Psoas muscle (tissue), 7 donors: ENCODE measurements at regions not wholly inside any gene's neighbourhood (a gene's known extent, or its start where the extent isn't known, plus 50 kb on each side); places are given as distances from the start of the nearest gene placed in this dataset.

Experiments
- ATAC-seq, 4 donors: fragments of 200-7000 bp; cut with Tn5 transposase; one replicate each; pipeline ENCODE4 v1.9.1; 2020; ENCODE audit warnings: moderate library complexity in 3 of 4, mild to moderate bottlenecking in 2 of 4
- DNase-seq, 2 donors: peaks; one replicate each; pipeline ENCODE4 v3.0.0-alpha.2; 2020
- H3K27ac ChIP-seq: fragments of 200-600 bp; one replicate; pipeline ENCODE4 v1.8.0; 2022
- H3K27me3 ChIP-seq, 3 donors: fragments of 200-600 bp in 1 of 3; one replicate each; pipeline versions ENCODE4 v1.6.1 to v1.8.0; 2013 to 2022; ENCODE audit warnings: low read length in 2 of 3, mild to moderate bottlenecking in 2 of 3, moderate library complexity in 1 of 3; ENCODE audit not compliant: insufficient read depth in 3 of 3
- H3K36me3 ChIP-seq, 2 donors: fragments of 200-600 bp in 1 of 2; one replicate each; pipeline versions ENCODE4 v1.6.1 to v1.8.0; 2013 to 2022; ENCODE audit warnings: low read depth in 1 of 2, mild to moderate bottlenecking in 1 of 2, moderate library complexity in 1 of 2; ENCODE audit not compliant: insufficient read depth in 1 of 2
- H3K4me1 ChIP-seq: fragments of 200-600 bp; one replicate; pipeline ENCODE4 v1.8.0; 2022
- H3K4me3 ChIP-seq: fragments of 200-600 bp; one replicate; pipeline ENCODE4 v1.8.0; 2022; ENCODE audit warnings: mild to moderate bottlenecking
- H3K9me3 ChIP-seq: fragments of 200-600 bp; one replicate; pipeline ENCODE4 v1.8.0; 2022
- WGBS, 3 donors: extraction: QIAGEN DNeasy Blood & Tissue Kit; methylation state at CpG; one replicate each; pipeline versions ENCODE4 v1.1.6 to v1.1.7; 2013; 5-methylcytosine and 5-hydroxymethylcytosine counted together
- intact Hi-C, 2 donors: fragments of 100-400 bp; cut with DNase I; formaldehyde crosslinking; loops; one replicate each; pipeline versions ENCODE4 v1.11.0 to v1.14.2; 2022
- TF ChIP-seq, protein P1 (sequence below): fragments of 200-600 bp; IDR thresholded peaks from one replicate; pipeline ENCODE4 v1.8.0; 2022; ENCODE audit warnings: antibody characterized with exemption
- donor health status: healthy with polysubstance abuse.
- donor health status: DM: no; HTN: no; CAD: no; lungs with moderate emphysema.
- donor health status: Bipolar disorder and iron deficiency.
- donor health status: healthy.
- donor health status: DM: yes; HTN: yes; CAD: no.
- donor health status: DM: no; HTN: no; CAD: no.
- donor health status: DM: yes; HTN: yes; CAD: no.

DNA sequence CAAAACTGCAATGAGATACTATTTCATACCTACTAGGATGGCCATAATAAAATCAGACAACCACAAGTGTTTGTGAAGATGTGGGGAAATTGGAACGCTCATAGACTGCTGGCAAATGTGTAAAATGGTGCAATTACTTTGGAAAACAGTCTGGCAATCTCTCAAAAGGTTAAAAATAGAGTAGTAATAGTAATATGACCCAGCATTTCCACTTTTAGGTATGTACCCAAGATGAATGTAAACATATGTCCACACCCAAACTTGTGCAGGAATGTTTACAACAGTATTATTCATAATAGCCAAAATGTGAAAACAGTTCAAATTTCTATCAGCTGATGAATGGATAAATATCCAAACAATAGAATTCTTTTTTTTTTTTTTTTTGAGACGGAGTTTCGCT is 731.6 kb upstream of the ANKRD30A start:
- H3K27ac ChIP-seq: no peak overlapping the region
- WGBS, 3 donors: 75 to 87% (median 83%) methylated on average over 3 of the region's 3 CpGs
- ATAC-seq: no peak

DNA sequence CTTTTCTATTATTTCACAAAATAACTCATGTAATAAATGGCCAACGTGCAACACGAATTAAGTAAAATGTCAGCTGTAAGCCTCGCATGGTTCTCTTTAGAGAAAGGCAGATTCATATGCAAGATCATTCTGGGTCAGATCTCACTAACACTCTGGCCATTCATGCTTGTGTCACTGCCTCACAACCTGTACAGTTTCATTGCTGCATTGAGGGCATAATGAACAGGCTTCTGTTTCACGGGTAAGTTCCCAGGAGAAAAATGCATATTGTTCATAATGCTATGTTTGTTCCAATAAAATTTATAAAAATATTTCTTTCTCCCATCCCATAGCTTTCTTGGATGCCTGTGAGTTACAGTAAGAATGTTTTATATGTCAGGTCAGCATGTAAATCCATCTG is 734.0 kb upstream of the ANKRD30A start:
- H3K4me1 ChIP-seq: no peaks in the 10 kb centered on the region
- no peak overlapping the region for H3K4me3 ChIP-seq
- no peaks in the 10 kb centered on the region for H3K9me3 ChIP-seq
- intact Hi-C loops: no loop called here
- TF ChIP-seq, protein P1, sequence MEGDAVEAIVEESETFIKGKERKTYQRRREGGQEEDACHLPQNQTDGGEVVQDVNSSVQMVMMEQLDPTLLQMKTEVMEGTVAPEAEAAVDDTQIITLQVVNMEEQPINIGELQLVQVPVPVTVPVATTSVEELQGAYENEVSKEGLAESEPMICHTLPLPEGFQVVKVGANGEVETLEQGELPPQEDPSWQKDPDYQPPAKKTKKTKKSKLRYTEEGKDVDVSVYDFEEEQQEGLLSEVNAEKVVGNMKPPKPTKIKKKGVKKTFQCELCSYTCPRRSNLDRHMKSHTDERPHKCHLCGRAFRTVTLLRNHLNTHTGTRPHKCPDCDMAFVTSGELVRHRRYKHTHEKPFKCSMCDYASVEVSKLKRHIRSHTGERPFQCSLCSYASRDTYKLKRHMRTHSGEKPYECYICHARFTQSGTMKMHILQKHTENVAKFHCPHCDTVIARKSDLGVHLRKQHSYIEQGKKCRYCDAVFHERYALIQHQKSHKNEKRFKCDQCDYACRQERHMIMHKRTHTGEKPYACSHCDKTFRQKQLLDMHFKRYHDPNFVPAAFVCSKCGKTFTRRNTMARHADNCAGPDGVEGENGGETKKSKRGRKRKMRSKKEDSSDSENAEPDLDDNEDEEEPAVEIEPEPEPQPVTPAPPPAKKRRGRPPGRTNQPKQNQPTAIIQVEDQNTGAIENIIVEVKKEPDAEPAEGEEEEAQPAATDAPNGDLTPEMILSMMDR: no peak
- 64 to 67% (median 65%) methylated on average over 4 of the region's 4 CpGs for WGBS, 3 donors
- no peaks in the 10 kb centered on the region for H3K27me3 ChIP-seq
- no peak for ATAC-seq
- no peak overlapping the region for H3K27ac ChIP-seq
- H3K36me3 ChIP-seq: no peaks in the 10 kb centered on the region
- DNase-seq: no peak

More for the DNA sequence above, 731.6 kb upstream of the ANKRD30A start:
- Histone ChIP-seq H3K9me3 (no peaks in the 10 kb centered on the region), H3K36me3 (no peaks in the 10 kb centered on the region), H3K4me3 (no peak overlapping the region), H3K4me1 (no peaks in the 10 kb centered on the region), H3K27me3 (no peaks in the 10 kb centered on the region)
- intact Hi-C loops: no loop called here
- TF ChIP-seq, protein P1: no peak
- no peak for DNase-seq

DNA sequence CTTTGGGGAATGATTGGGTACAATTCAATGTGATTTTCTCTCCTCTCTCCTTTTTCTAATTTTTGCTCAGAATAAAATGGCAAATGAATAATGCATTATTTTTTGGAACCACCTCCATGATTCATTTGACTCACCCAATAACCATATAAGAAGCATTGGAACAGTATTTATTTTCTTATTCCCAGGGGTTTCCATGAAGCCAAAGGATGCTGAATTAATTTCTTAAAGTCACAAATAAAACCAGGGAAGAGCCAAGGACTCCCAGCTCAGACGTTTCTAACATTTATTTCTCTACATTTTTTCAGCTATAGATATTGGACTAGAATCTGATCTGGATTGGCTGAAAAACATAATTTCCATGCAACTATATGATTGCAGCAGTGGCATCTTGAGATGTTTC is 735.2 kb upstream of the ANKRD30A start:
- Histone ChIP-seq H3K4me1 (no peaks in the 10 kb centered on the region), H3K27me3 (no peaks in the 10 kb centered on the region), H3K4me3 (no peak overlapping the region), H3K36me3 (no peaks in the 10 kb centered on the region), H3K9me3 (no peaks in the 10 kb centered on the region), H3K27ac (no peak overlapping the region)
- TF ChIP-seq, protein P1: no peak
- DNase-seq (no peak), ATAC-seq (no peak)
- WGBS, 3 donors: 16 to 20% (median 18%) methylated on average over 1 of the region's 1 CpG
- intact Hi-C loops: no loop called here

DNA sequence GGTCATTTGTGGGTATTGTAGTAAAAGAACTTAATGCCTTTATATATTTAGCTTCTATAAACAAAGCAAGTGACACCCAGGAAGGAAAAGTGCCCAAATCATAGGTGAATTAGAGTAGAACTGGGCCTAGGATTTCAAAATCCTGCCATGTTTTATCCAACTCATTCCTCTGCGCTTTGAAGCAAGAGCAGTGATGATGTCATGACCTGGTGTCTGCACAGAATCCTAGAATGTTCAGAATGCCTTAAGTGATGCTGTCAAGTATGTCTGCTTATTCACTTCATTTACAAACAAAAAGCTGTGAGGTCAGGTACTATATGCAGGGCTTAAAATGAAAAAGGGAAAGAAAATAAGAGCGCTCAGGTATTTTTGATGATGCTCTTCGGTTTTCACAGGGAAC is 737.2 kb upstream of the ANKRD30A start:
- DNase-seq: no peak
- no peaks in the 10 kb centered on the region for H3K4me1 ChIP-seq
- no peak overlapping the region for H3K4me3 ChIP-seq
- TF ChIP-seq, protein P1: no peak
- ATAC-seq: no peak
- no peaks in the 10 kb centered on the region for H3K27me3 ChIP-seq
- 96 to 100% (median 98%) methylated on average over 3 of the region's 3 CpGs for WGBS, 3 donors
- H3K27ac ChIP-seq: no peak overlapping the region
- intact Hi-C loops: no loop called here
- no peaks in the 10 kb centered on the region for H3K36me3 ChIP-seq
- H3K9me3 ChIP-seq: no peaks in the 10 kb centered on the region

DNA sequence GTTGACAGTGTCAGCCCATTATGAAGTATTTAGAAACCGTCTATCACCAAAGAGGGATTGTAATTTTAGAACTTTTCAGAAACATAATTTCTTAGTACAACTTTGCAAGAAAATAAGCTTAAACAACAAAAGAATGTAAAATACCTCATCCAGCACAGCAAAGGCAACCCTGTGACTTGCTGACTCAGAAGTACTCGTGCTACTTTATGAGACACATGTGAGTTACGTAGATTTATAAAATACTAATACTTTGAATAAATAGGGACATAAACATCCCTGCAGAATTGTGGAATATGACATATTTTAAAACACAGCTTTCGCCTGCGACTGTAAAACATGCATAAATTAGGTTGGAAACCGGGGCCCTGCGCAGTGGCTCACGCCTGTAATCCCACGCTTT is 739.7 kb upstream of the ANKRD30A start:
- Histone ChIP-seq H3K4me1 (no peaks in the 10 kb centered on the region), H3K27me3 (peaks cover 0 to under 1% (median 0%) of the 10 kb centered on the region in 3 donors), H3K27ac (no peak overlapping the region), H3K4me3 (no peak overlapping the region), H3K36me3 (no peaks in the 10 kb centered on the region), H3K9me3 (no peaks in the 10 kb centered on the region)
- TF ChIP-seq, protein P1: no peak
- intact Hi-C loops: no loop called here
- 84 to 93% (median 93%) methylated on average over 9 of the region's 9 CpGs for WGBS, 3 donors
- no peak for ATAC-seq
- no peak for DNase-seq
